ENCODE measurements at regions not wholly inside any gene's neighbourhood (a gene's known extent, or its start where the extent isn't known, plus 50 kb on each side); places are given as distances from the start of the nearest gene placed in this dataset.

DNA sequence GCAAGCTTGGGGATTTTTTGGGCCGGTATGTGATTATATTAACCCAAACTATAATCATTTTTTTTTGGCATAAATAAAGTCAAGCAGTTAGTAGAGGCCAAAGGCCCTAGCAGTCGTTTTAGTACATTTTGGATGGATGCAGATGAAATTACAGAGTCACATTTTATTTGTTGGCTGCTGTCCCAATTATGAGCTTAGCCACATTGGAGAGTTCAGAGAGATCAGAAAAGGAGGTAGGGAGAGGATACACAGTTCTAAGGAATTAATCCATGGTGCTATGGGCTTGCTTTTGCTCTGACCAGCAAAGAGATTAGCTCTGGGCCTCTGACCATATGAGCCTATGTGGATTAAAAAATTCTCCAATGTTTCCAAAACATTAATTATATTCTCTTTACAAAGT, 395.1 kb downstream of the RAPGEF2 start:
- H3K4me1 Mint-ChIP-seq, result no peaks in the 10 kb centered on the region
- ATAC-seq (no peak), DNase-seq (no peak)
- CTCF ChIA-PET, result interaction anchor here (1.2 kb wide), 1 partner anchor 11 kb away, joined by 3 read pairs; no protein-coding TSS in a partner anchor
- no peak overlapping the region for H3K4me3 Mint-ChIP-seq
- H3K27me3 Mint-ChIP-seq, result no peaks in the 10 kb centered on the region
- H3K27ac Mint-ChIP-seq, result no peak overlapping the region
- no peaks in the 10 kb centered on the region for H3K36me3 Mint-ChIP-seq
- H3K9me3 Mint-ChIP-seq (ENCODE audit: low read depth), result no peaks in the 10 kb centered on the region

DNA sequence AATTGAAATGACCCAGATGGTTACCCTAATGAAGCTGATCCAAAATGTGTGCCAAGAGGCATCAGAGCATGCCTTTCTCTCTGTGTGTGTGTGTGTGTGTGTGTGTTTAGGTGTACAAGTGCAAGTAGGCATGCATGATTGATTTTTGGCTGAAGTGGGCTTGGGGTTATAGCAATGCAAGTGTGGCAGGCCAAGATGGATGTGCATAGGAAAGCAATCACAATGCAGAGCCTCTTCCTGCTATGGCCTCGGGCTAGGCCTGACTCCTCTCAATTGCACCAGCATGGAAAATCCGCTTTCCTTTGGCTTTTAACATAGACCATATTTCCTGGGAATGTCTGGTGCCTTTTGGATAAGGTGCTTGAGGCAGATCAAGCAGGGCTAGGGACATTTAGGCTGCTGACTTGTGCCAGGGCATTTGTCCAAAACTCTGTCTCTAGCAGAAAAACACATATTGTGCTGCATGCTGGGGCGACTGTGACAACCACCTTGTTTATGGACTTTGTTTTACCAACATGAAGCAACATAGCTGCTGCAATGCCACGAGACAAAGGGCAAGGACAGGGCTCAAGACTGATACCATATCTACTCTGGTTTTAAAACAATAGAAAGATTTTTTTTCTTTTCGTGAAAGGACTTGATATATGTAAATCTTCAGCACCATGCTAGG, 395.7 kb downstream of the RAPGEF2 start:
- ATAC-seq, result no peak
- Mint-ChIP-seq H3K4me1 (no peaks in the 10 kb centered on the region), H3K27ac (no peak overlapping the region), H3K27me3 (no peaks in the 10 kb centered on the region), H3K9me3 (ENCODE audit: low read depth) (no peaks in the 10 kb centered on the region), H3K36me3 (no peaks in the 10 kb centered on the region), H3K4me3 (no peak overlapping the region)
- DNase-seq, result no peak
- CTCF ChIA-PET, result interaction anchor here (1.2 kb wide), 1 partner anchor 12 kb away, joined by 3 read pairs; no protein-coding TSS in a partner anchor

DNA sequence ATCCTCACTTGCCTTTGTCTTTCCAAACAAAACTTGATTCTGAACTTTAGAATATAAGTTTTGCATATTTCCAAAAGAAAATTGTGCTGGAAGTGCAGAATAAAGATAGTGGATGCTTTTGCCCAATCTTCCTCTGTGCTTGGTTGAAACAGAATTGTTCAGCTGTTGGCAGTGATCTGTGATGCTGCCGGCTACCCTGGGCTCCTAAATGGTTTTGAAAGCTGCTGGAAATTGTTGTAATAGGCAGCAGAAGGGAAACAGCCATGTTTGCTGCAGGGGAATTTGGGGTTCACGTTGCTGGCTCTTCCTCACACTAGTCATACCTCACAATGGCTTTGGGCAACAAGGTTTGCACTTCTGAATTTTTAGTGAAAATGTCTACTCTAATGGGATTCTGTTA, 398.0 kb downstream of the RAPGEF2 start:
- Mint-ChIP-seq H3K4me3 (no peak overlapping the region), H3K27me3 (peaks cover 4% of the 10 kb centered on the region), H3K4me1 (no peaks in the 10 kb centered on the region), H3K36me3 (no peaks in the 10 kb centered on the region), H3K9me3 (ENCODE audit: low read depth) (no peaks in the 10 kb centered on the region), H3K27ac (no peak overlapping the region)
- DNase-seq, result no peak
- CTCF ChIA-PET, result no interaction called here
- ATAC-seq, result no peak

DNA sequence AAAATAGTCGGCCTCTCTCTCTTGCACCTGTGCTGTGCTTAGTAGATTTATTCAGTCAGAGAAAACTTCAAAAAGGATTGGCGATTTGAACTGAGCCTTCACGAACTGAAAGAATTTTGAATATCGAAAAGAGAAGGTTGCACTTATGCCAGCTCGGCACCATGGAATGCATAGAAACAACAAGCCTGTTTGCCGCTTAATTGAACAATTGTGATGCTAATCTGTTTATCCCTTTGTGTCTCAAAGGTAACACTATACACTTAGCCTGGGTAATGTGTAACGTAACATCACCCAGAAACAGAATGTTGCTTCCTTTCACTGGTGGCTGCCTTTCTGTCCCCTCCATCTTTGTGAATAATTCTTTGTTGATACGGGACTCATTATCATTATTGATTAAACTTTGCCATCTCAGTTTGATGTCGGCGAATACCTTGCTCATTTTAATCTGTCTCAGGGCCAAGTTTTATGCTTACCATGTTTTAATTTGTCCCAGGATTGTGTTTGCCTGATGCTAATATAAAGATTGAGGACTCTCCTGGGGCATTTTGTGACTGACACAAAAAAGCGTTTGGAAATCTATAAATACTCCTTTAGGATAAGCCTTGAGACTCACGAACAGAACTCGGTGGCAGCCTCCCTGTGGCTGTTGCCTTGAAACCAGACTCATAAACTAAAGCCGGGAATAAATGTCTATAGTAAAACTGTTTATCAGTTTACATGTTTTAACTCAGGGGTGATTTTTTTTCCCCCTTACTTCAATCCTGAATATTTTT, 400.5 kb downstream of the RAPGEF2 start:
- no peak overlapping the region for H3K4me3 Mint-ChIP-seq
- H3K27ac Mint-ChIP-seq, result no peak overlapping the region
- no peaks in the 10 kb centered on the region for H3K4me1 Mint-ChIP-seq
- no peaks in the 10 kb centered on the region for H3K9me3 Mint-ChIP-seq (ENCODE audit: low read depth)
- CTCF ChIA-PET, result no interaction called here
- H3K36me3 Mint-ChIP-seq, result no peaks in the 10 kb centered on the region
- no peak for DNase-seq
- peaks cover 5% of the 10 kb centered on the region for H3K27me3 Mint-ChIP-seq
- no peak for ATAC-seq

DNA sequence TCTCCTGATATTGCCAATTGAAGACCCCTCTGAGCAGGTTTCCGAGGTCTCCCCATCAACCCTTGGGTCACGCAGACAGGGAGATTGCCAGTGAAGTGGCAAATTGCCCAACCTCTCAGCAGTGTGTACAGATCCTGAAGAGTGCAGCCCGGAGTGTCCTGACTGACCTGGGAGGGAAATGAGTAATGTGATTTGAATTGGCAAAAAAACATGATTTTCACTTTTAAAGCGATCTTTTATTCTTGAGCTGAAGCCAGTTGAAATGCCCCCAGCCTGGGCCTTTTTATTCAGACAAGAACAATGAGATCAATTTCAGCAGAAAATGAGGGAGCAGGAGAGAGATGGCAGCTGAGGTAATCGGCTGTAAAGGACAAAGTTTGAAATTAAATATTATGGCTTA, 401.8 kb downstream of the RAPGEF2 start:
- Mint-ChIP-seq H3K27me3 (peaks cover 5% of the 10 kb centered on the region), H3K4me1 (no peaks in the 10 kb centered on the region), H3K27ac (no peak overlapping the region), H3K36me3 (no peaks in the 10 kb centered on the region), H3K4me3 (no peak overlapping the region), H3K9me3 (ENCODE audit: low read depth) (no peaks in the 10 kb centered on the region)
- DNase-seq, result no peak
- no peak for ATAC-seq
- CTCF ChIA-PET, result no interaction called here

DNA sequence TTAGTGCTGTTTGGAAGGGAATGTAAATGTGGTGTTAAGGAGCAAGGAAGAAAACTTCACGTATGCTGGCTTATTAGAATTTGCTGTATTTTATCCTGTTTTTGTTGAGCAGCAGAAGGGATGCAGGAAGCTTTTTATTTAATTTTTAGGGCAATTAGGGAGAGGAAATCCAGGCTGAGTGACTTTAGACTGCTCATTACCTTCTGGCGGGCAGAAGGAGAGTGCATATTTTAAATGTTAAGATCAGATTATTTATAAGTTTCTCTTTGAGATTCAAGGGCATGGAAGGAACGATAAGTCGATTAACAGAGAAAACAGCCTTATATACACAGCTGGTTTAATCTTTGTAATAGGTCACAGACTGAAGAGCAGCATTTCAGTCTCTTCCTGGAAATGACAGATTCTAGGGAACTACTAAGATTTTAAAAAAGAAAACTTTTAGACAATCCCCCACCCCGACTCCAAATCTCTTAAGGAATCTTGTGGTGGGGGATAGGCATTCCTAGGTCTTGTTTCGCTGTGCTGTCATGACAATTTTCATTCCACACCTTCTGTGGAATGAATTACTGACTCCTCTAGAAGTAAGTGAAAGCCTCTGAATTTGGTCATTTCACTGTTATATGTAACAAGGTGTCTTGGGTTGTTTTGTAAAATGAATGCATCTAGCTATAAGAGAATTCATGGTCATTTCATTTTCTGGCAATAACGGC, 402.5 kb downstream of the RAPGEF2 start:
- H3K9me3 Mint-ChIP-seq (ENCODE audit: low read depth), result no peaks in the 10 kb centered on the region
- H3K36me3 Mint-ChIP-seq, result no peaks in the 10 kb centered on the region
- H3K4me1 Mint-ChIP-seq, result no peaks in the 10 kb centered on the region
- H3K27me3 Mint-ChIP-seq, result peaks cover 5% of the 10 kb centered on the region
- H3K27ac Mint-ChIP-seq, result no peak overlapping the region
- DNase-seq, result no peak
- no peak overlapping the region for H3K4me3 Mint-ChIP-seq
- CTCF ChIA-PET, result no interaction called here
- no peak for ATAC-seq

DNA sequence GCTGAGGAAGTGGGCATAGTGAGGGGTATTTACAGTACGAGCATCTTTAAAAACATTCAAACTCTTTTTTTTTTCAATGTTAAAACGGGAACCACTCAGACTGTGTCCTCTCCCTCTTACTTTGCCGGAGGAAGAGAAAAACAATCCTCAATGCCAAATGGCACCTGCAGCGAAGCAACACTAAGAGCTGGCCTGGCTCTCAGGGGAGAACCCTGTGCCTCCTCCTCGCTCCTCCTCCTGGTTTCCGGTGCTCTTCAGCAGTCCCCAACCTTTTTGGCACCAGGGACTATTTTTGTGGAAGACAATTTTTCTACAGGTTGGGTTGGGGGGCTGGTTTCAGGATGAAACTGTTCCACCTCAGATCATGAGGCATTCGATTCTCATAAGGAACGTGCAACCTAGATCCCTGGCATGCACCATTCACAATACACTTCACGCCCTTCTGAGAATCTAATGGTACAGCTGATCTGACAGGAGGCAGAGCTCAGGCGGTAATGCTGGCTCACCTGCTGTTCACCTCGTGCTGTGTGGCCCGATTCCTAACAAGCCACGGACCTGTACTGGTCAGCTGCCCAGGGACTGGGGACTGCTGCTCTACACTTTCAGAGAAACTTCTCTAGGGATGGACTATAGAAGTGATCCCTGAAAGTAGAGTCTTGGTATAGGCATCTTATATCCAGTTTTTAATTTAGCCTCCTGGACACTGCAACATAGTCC, 404.1 kb downstream of the RAPGEF2 start:
- no peak for DNase-seq
- Mint-ChIP-seq H3K4me3 (no peak overlapping the region), H3K27me3 (peaks cover 5% of the 10 kb centered on the region), H3K36me3 (no peaks in the 10 kb centered on the region), H3K4me1 (no peaks in the 10 kb centered on the region), H3K27ac (no peak overlapping the region), H3K9me3 (ENCODE audit: low read depth) (no peaks in the 10 kb centered on the region)
- CTCF ChIA-PET, result no interaction called here
- no peak for ATAC-seq

DNA sequence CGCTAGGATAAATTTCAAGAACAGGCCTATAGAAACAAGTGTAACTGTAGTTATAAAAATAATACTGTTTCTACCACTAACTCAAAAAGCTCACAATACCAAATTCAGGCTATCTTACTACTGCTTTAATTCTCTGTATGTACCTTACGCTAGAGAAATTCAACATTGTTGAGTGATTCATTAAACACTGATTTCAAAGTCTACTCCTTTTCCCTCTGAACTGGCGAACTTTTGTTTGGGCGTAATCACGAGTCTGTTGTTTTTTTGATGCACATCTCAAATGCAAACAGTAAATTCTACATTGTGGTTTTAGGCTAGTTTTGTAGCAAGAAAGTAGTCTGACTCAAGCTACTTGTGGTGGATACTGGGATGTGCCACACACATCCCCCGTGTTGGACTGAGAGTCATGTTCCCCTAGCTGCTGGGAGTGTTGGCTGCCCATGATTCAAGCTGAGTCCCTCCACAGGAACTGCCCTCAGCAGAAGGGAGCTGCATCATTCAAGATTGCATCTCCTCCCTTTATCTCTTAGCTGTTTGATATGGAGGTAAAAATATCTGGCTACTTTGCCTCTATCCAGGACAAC, 406.1 kb downstream of the RAPGEF2 start:
- H3K27ac Mint-ChIP-seq, result no peak overlapping the region
- H3K4me1 Mint-ChIP-seq, result no peaks in the 10 kb centered on the region
- ATAC-seq (no peak), DNase-seq (no peak)
- no peak overlapping the region for H3K4me3 Mint-ChIP-seq
- CTCF ChIA-PET, result no interaction called here
- peaks cover 5% of the 10 kb centered on the region for H3K27me3 Mint-ChIP-seq
- no peaks in the 10 kb centered on the region for H3K36me3 Mint-ChIP-seq
- H3K9me3 Mint-ChIP-seq (ENCODE audit: low read depth), result no peaks in the 10 kb centered on the region

DNA sequence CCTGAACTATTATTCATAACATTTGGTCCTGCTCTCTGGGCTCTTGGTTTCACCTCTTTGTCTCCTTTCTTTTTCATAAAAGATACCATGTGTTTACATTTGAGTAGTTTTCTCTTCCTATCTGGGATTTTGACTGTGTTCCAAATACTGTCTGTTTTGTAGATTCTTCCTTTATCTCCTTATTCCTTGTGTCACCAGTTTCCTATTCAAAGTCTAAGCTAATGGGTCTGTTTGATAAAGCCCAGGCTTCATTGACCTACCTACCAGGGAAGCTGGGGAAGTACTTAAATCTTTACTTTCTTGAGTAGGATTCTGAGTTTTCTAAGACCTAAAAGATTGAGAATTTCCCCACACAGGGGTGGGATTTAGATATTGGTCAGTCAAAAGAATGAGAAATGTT, 409.5 kb downstream of the RAPGEF2 start:
- ATAC-seq, result no peak

DNA sequence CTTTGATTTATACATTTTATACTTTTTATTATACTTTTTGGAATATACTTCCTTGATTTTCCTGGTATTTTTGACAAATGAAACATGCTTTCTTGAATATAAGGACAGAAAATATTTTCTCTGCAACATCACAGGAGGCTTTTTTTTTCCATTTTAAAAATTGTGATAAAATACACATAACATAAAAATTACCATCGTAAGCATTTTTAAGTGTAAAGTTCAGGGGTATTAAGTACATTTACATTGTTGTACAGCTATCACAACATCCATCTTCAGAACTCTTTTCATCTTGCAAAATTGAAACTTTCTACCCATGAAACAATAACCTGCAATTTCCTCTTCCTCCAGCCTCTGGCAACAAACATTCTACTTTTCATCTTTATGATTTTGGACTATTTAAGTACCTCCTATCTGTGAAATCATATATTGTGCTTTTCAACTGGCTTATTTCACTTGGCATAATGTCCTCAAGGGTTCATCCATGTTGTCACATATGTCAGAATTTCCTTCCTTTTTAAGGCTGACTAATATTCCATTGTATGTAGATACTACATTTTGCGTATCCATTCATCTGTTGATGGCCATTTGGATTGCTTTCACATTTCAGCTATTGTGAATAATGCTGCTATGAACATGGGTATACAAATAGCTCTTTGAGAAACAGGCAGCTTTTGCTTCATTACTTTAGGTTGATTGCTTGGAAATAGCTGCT, 412.6 kb downstream of the RAPGEF2 start:
- Mint-ChIP-seq H3K36me3 (no peaks in the 10 kb centered on the region), H3K4me3 (no peak overlapping the region), H3K27me3 (peaks cover 2% of the 10 kb centered on the region), H3K27ac (no peak overlapping the region), H3K9me3 (ENCODE audit: low read depth) (no peaks in the 10 kb centered on the region), H3K4me1 (no peaks in the 10 kb centered on the region)
- CTCF ChIA-PET, result no interaction called here
- ATAC-seq, result no peak
- DNase-seq, result no peak

More for the DNA sequence above, 409.5 kb downstream of the RAPGEF2 start:
- CTCF ChIA-PET, result interaction anchor here (1.2 kb wide), 1 partner anchor 23 kb away, joined by 3 read pairs; no protein-coding TSS in a partner anchor
- no peak overlapping the region for H3K4me3 Mint-ChIP-seq
- no peaks in the 10 kb centered on the region for H3K4me1 Mint-ChIP-seq
- DNase-seq, result no peak
- H3K36me3 Mint-ChIP-seq, result no peaks in the 10 kb centered on the region
- H3K9me3 Mint-ChIP-seq (ENCODE audit: low read depth), result no peaks in the 10 kb centered on the region
- H3K27me3 Mint-ChIP-seq, result peaks cover 2% of the 10 kb centered on the region
- H3K27ac Mint-ChIP-seq, result no peak overlapping the region

DNA sequence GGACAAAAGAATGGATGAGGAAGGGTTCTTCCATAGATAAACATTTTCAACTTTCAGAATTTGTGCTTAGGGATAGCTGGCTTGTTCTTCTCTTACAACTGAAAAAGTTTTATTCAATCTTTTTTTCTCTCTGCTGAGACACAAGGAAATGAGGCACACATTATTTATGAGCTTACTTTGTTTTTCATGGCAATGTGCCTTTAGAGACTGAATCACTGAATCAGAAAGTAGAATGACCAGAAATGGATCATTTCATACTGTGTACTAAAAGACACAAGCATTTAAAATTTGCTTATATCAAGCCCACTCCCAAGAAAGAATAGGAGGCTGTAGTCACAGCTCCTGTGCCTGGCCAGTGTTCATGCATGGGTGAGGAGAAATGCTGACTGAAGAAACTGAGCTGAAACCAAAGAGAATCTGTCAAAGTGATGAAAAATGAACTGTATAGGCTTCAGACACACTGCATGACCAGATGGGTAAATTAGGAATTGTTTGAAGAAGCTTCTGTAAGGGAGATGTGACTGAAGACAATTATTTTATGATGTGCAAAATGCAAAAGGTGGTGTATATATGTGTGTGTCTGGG, 413.8 kb downstream of the RAPGEF2 start:
- H3K9me3 Mint-ChIP-seq (ENCODE audit: low read depth), result no peaks in the 10 kb centered on the region
- DNase-seq (no peak), ATAC-seq (no peak)
- H3K4me1 Mint-ChIP-seq, result no peaks in the 10 kb centered on the region
- no peaks in the 10 kb centered on the region for H3K36me3 Mint-ChIP-seq
- H3K4me3 Mint-ChIP-seq, result no peak overlapping the region
- H3K27ac Mint-ChIP-seq, result no peak overlapping the region
- peaks cover 2% of the 10 kb centered on the region for H3K27me3 Mint-ChIP-seq
- CTCF ChIA-PET, result no interaction called here

DNA sequence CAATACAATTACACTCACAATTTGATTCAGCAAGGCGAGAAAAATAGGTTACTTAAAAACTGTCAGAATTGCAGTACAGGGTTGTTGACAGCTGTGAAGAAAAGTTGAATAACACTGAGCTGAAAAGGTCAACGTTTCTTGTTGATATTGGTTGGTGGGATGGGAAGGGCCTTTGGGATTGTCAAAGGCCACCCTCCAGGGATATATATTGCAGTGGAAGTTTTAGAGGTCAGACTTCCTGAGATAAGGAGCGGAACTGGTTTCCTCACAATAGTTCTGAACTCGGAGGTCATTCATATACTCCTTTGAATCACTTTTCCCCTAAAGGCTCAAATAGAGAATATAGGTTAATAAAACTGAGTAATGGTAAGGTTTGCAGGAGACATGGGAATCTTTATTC, 417.2 kb downstream of the RAPGEF2 start:
- Mint-ChIP-seq H3K9me3 (ENCODE audit: low read depth) (no peaks in the 10 kb centered on the region), H3K27me3 (no peaks in the 10 kb centered on the region), H3K4me3 (no peak overlapping the region), H3K4me1 (no peaks in the 10 kb centered on the region), H3K36me3 (no peaks in the 10 kb centered on the region), H3K27ac (no peak overlapping the region)
- CTCF ChIA-PET, result no interaction called here
- no peak for ATAC-seq
- no peak for DNase-seq

All from activated CD8-positive, alpha-beta memory T cell treated with anti-CD3 and anti-CD28 coated beads, Interleukin-2, amount 10 ng/mL, durations not matched to agents 7 days and 5 days (primary cell).